Psoas muscle (tissue), 7 donors: ENCODE measurements at regions not wholly inside any gene's neighbourhood (a gene's known extent, or its start where the extent isn't known, plus 50 kb on each side); places are given as distances from the start of the nearest gene placed in this dataset.
"Not testable (repeated sequence)": the region's sequence is repeated elsewhere in the genome, so short reads cannot be mapped to it uniquely, and the experiment has no call there.

ENCODE experiments used
- ATAC-seq, 4 donors: fragments of 200-7000 bp; cut with Tn5 transposase; one replicate each; pipeline ENCODE4 v1.9.1; 2020; ENCODE audit warnings: moderate library complexity in 3 of 4, mild to moderate bottlenecking in 2 of 4
- DNase-seq, 2 donors: peaks; one replicate each; pipeline ENCODE4 v3.0.0-alpha.2; 2020
- H3K27ac ChIP-seq: fragments of 200-600 bp; one replicate; pipeline ENCODE4 v1.8.0; 2022
- H3K27me3 ChIP-seq, 3 donors: fragments of 200-600 bp in 1 of 3; one replicate each; pipeline versions ENCODE4 v1.6.1 to v1.8.0; 2013 to 2022; ENCODE audit warnings: low read length in 2 of 3, mild to moderate bottlenecking in 2 of 3, moderate library complexity in 1 of 3; ENCODE audit not compliant: insufficient read depth in 3 of 3
- H3K36me3 ChIP-seq, 2 donors: fragments of 200-600 bp in 1 of 2; one replicate each; pipeline versions ENCODE4 v1.6.1 to v1.8.0; 2013 to 2022; ENCODE audit warnings: low read depth in 1 of 2, mild to moderate bottlenecking in 1 of 2, moderate library complexity in 1 of 2; ENCODE audit not compliant: insufficient read depth in 1 of 2
- H3K4me1 ChIP-seq: fragments of 200-600 bp; one replicate; pipeline ENCODE4 v1.8.0; 2022
- H3K4me3 ChIP-seq: fragments of 200-600 bp; one replicate; pipeline ENCODE4 v1.8.0; 2022; ENCODE audit warnings: mild to moderate bottlenecking
- H3K9me3 ChIP-seq: fragments of 200-600 bp; one replicate; pipeline ENCODE4 v1.8.0; 2022
- WGBS, 3 donors: extraction: QIAGEN DNeasy Blood & Tissue Kit; methylation state at CpG; one replicate each; pipeline versions ENCODE4 v1.1.6 to v1.1.7; 2013; 5-methylcytosine and 5-hydroxymethylcytosine counted together
- intact Hi-C, 2 donors: fragments of 100-400 bp; cut with DNase I; formaldehyde crosslinking; loops; one replicate each; pipeline versions ENCODE4 v1.11.0 to v1.14.2; 2022
- TF ChIP-seq, protein P1 (sequence below): fragments of 200-600 bp; IDR thresholded peaks from one replicate; pipeline ENCODE4 v1.8.0; 2022; ENCODE audit warnings: antibody characterized with exemption
- donor health status: healthy with polysubstance abuse.
- donor health status: DM: no; HTN: no; CAD: no; lungs with moderate emphysema.
- donor health status: Bipolar disorder and iron deficiency.
- donor health status: healthy.
- donor health status: DM: yes; HTN: yes; CAD: no.
- donor health status: DM: no; HTN: no; CAD: no.
- donor health status: DM: yes; HTN: yes; CAD: no.

DNA sequence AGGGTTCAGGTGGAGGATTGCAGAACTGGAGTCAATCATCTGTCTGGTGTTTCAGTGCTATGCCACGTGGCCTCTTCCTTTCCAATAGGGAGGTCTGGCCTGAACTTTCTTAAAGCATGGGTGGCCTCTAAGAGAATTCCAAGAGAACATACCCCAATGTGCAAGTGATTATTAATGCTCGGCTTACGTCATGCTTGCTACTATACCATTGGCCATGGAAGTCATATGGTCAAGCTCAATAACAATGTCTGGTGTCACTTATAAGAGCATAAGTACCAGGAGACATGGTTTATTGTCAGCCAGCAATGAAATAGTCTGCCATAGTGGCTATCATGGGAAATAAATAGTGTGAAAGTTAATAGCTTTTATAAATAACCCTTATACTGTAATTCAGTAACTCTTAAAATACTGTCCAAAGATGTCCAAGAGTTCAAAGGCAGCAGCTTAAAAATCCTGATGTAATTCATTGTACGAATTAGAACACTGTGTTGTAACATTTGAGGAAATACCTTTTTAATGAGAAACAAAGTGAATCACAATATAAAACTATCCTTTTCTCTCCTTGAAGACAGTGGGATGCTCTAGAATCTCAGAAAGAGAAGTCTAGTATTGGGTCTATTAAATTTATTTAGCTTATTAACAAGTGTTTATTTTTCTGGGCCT, 355.4 kb upstream of the PRR16 start:
- Histone ChIP-seq H3K4me1 (no peaks in the 10 kb centered on the region), H3K27me3 (no peaks in the 10 kb centered on the region), H3K4me3 (no peak overlapping the region), H3K27ac (no peak overlapping the region), H3K9me3 (no peaks in the 10 kb centered on the region), H3K36me3 (no peaks in the 10 kb centered on the region)
- no peak for ATAC-seq
- TF ChIP-seq, protein P1, sequence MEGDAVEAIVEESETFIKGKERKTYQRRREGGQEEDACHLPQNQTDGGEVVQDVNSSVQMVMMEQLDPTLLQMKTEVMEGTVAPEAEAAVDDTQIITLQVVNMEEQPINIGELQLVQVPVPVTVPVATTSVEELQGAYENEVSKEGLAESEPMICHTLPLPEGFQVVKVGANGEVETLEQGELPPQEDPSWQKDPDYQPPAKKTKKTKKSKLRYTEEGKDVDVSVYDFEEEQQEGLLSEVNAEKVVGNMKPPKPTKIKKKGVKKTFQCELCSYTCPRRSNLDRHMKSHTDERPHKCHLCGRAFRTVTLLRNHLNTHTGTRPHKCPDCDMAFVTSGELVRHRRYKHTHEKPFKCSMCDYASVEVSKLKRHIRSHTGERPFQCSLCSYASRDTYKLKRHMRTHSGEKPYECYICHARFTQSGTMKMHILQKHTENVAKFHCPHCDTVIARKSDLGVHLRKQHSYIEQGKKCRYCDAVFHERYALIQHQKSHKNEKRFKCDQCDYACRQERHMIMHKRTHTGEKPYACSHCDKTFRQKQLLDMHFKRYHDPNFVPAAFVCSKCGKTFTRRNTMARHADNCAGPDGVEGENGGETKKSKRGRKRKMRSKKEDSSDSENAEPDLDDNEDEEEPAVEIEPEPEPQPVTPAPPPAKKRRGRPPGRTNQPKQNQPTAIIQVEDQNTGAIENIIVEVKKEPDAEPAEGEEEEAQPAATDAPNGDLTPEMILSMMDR, result no peak
- DNase-seq, result no peak
- intact Hi-C loops, result no loop called here
- WGBS, 3 donors, result 59 to 70% (median 69%) methylated on average over 4 of the region's 4 CpGs

DNA sequence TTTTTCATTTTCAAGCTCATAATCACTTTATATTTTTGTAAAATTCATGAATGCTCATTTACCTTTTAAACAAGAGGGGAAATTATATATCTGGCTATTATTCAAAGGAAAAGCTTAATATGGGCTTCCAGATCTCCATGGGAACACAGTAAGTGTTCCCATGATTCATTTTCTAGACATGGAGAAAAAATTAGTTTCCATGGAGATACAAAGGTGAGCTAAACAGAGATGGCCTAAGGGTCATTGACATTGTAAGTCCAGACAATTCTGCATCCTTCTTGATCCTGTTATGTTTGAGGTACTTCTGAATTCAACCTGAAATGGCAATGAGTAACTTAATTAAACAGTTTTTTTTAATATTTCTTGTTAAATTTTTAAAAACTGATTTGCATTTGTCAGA, 341.4 kb upstream of the PRR16 start:
- H3K27me3 ChIP-seq, result no peaks in the 10 kb centered on the region
- no peaks in the 10 kb centered on the region for H3K36me3 ChIP-seq
- H3K9me3 ChIP-seq, result no peaks in the 10 kb centered on the region
- no peak for DNase-seq
- TF ChIP-seq, protein P1, result no peak
- no peak for ATAC-seq
- H3K4me1 ChIP-seq, result no peaks in the 10 kb centered on the region
- no peak overlapping the region for H3K4me3 ChIP-seq
- no peak overlapping the region for H3K27ac ChIP-seq
- intact Hi-C loops, result no loop called here

DNA sequence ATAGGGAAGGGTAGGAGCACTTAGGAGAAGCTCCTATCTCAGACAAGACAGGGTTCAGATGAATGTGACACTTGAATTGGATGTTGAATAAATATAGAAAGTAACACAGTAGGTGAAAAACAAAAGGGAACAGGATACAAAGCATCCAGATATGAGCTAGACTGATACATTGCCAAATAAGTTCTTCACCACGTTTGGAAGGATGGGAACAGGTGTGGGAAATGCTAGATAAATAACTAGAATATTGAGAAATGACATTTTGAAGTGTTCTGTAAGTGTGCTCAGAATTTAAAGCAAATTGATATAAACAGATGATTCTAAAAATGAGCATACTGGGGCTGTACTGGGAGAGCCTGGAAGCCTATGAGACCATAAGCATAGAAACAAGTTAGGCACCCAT, 340.1 kb upstream of the PRR16 start:
- H3K27me3 ChIP-seq, result no peaks in the 10 kb centered on the region
- no peaks in the 10 kb centered on the region for H3K9me3 ChIP-seq
- intact Hi-C loops, result no loop called here
- WGBS, 3 donors, result 8 to 12% (median 11%) methylated on average over 1 of the region's 1 CpG
- H3K4me3 ChIP-seq, result no peak overlapping the region
- H3K36me3 ChIP-seq, result no peaks in the 10 kb centered on the region
- TF ChIP-seq, protein P1, result no peak
- ATAC-seq (no peak), DNase-seq (no peak)
- H3K4me1 ChIP-seq, result no peaks in the 10 kb centered on the region
- H3K27ac ChIP-seq, result no peak overlapping the region

DNA sequence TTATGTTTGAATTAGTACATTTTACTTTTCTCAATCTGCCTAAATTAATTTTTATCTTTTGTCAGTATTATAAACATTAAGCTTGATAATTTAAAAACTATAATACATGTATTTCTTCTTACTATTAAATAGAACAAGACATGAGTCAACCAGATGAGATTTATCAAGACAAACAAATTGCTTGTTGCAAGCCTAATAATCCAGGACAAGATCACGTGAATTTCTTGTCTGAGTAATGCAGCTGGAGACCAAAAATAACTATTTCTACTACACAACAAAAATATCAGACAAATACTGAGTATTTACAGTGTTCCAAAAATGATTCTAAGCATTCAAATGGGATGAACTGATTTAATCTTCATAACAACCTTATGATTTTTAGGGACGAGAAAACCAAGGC, 339.1 kb upstream of the PRR16 start:
- Histone ChIP-seq H3K4me3 (no peak overlapping the region), H3K36me3 (no peaks in the 10 kb centered on the region), H3K9me3 (no peaks in the 10 kb centered on the region), H3K27me3 (no peaks in the 10 kb centered on the region), H3K27ac (no peak overlapping the region), H3K4me1 (no peaks in the 10 kb centered on the region)
- 40 to 46% (median 41%) methylated on average over 2 of the region's 2 CpGs for WGBS, 3 donors
- ATAC-seq, result no peak
- intact Hi-C loops, result no loop called here
- DNase-seq, result no peak
- TF ChIP-seq, protein P1, result no peak

DNA sequence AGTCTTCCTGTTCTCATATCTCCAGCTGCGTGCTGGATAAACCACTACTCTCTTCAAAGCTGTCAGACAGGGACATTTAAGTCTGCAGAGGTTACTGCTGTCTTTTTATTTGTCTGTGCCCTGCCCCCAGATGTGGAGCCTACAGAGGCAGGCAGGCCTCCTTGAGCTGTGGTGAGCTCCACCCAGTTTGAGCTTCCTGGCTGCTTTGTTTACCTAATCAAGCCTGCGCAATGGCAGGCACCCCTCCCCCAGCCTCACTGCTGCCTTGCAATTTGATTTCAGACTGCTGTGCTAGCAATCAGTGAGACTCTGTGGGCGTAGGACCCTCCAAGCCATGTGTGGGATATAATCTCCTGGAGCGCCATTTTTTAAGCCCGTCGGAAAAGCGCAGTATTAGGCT, 331.8 kb upstream of the PRR16 start:
- DNase-seq, intact Hi-C loops, H3K9me3 ChIP-seq, H3K27ac ChIP-seq, H3K4me1 ChIP-seq, H3K27me3 ChIP-seq, H3K36me3 ChIP-seq, ATAC-seq, H3K4me3 ChIP-seq: not testable (repeated sequence)
- WGBS, 3 donors, result 84 to 89% (median 87%) methylated on average over 7 of the region's 7 CpGs
